ENCODE measurements at regions not wholly inside any gene's neighbourhood (a gene's known extent, or its start where the extent isn't known, plus 50 kb on each side); places are given as distances from the start of the nearest gene placed in this dataset.

DNA sequence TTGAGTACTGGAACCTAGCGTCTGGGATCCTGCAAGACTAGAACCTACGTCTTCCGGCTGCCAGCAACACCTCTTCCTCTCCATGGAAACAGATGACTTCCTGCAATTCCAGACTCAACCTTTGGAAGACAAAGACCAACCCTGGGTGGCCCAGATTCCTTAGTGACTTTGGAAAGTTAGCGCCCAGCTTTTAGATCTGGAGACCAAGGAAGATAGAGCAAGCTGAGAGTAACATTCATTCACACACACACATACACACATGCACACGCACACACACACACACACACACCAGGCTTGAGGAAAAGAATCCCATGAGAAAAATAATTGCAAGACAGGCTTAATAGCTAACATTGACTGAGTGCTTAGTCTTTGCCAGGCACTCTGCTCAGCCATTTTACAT lies 788.9 kb downstream of the UQCRFS1 start:
- no peak for TF ChIP-seq CEBPB (IDR thresholded peaks at IDR 0.05; ENCODE audit: borderline replicate concordance in 1 of 2, low read depth in 2 of 2, low read length in 2 of 2)
- no peak for TF ChIP-seq POLR2AphosphoS5 (IDR thresholded peaks at IDR 0.05; ENCODE audit: low read length)
- TF ChIP-seq EZH2 (IDR thresholded peaks at IDR 0.05; ENCODE audit: borderline replicate concordance, control insufficient read depth, low read depth, low read length): no peak
- TF ChIP-seq JUND (IDR thresholded peaks at IDR 0.05; ENCODE audit: low read depth, low read length): no peak
- no peak for TF ChIP-seq SP1 (IDR thresholded peaks at IDR 0.05; ENCODE audit: low read depth, low read length)
- TF ChIP-seq, protein P1, sequence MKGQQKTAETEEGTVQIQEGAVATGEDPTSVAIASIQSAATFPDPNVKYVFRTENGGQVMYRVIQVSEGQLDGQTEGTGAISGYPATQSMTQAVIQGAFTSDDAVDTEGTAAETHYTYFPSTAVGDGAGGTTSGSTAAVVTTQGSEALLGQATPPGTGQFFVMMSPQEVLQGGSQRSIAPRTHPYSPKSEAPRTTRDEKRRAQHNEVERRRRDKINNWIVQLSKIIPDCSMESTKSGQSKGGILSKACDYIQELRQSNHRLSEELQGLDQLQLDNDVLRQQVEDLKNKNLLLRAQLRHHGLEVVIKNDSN (IDR thresholded peaks at IDR 0.05; ENCODE audit: borderline replicate concordance, extremely low read length, insufficient read depth, low read depth, low read length): no peak
- no peak for TF ChIP-seq FOXM1 (IDR thresholded peaks at IDR 0.05; ENCODE audit: low read depth, low read length)
- TF ChIP-seq HDAC6 (IDR thresholded peaks at IDR 0.05; ENCODE audit: unreplicated experiment): no peak
- TF ChIP-seq YY1 (IDR thresholded peaks at IDR 0.05; ENCODE audit: low read depth, low read length): no peak
- TF ChIP-seq, protein P2, sequence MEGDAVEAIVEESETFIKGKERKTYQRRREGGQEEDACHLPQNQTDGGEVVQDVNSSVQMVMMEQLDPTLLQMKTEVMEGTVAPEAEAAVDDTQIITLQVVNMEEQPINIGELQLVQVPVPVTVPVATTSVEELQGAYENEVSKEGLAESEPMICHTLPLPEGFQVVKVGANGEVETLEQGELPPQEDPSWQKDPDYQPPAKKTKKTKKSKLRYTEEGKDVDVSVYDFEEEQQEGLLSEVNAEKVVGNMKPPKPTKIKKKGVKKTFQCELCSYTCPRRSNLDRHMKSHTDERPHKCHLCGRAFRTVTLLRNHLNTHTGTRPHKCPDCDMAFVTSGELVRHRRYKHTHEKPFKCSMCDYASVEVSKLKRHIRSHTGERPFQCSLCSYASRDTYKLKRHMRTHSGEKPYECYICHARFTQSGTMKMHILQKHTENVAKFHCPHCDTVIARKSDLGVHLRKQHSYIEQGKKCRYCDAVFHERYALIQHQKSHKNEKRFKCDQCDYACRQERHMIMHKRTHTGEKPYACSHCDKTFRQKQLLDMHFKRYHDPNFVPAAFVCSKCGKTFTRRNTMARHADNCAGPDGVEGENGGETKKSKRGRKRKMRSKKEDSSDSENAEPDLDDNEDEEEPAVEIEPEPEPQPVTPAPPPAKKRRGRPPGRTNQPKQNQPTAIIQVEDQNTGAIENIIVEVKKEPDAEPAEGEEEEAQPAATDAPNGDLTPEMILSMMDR (IDR thresholded peaks at IDR 0.05 in 2 of 3, conservative IDR thresholded peaks at IDR 0.05 in 1 of 3; ENCODE audit: control insufficient read depth in 2 of 3, extremely low read depth in 1 of 3, insufficient read depth in 1 of 3, low read depth in 3 of 3, low read length in 3 of 3): no peak
